ENCODE measurements at regions not wholly inside any gene's neighbourhood (a gene's known extent, or its start where the extent isn't known, plus 50 kb on each side); places are given as distances from the start of the nearest gene placed in this dataset.

DNA sequence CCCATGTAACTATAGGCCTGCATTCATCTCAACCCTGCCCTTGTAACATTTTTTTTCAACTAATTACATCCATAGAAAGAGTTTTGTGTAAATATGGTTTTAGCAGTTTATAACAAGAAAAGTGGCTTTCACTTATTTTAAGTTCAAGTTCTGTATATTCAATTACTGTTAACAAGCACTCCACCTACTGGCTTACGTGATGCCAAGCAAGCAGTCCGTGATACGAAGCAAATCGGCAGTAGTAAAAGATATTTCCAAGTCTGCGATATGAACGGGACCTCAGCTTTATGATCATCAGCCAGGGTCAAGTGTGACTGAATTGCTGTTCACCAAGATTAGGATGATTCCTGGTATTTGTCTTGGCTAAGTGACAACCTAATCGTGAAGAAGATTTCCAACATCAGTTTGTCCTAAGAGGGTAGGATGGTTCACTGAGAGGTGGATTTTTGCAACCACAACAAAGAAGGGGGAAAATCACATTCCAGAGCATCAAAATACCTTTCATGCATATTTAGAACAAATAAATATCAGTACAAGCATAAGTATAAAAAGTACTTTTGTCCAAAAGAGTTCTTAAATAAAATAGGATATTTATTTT is 456.2 kb downstream of the FOXG1 start:
- 0 out of 2 replicates have a peak overlapping the region, but pooled peaks have one; percentile 67 for H2AFZ ChIP-seq (ENCODE audit: low read length)
- no peak overlapping the region for H3K14ac ChIP-seq (ENCODE audit: insufficient read length)
- ChIA-PET POLR2A (ENCODE audit: partially characterized antibody) (no interaction called here), CTCF (ENCODE audit: partially characterized antibody) (interaction anchor here (0.6 to 4.6 kb wide), 19 partner anchors 8 to 449 kb away, joined by 3 to 17 read pairs (median 4); no protein-coding TSS in a partner anchor)
- no peak overlapping the region for H4K5ac ChIP-seq (ENCODE audit: insufficient read length, low read depth, low read length)
- no peak overlapping the region for H3K18ac ChIP-seq (ENCODE audit: extremely low read depth, low read length)
- no peak for DNase-seq (ENCODE audit: low read depth in 1 of 2, low spot score in 2 of 2)
- H3K4me1 ChIP-seq (replicated peaks in 1 of 4; ENCODE audit: control insufficient read depth in 3 of 4, insufficient read depth in 4 of 4, low read length in 3 of 4): no peaks in the 10 kb centered on the region
- H4K91ac ChIP-seq (replicated peaks; ENCODE audit: insufficient read length, low read length): no peak overlapping the region
- H2BK12ac ChIP-seq (ENCODE audit: low read depth, low read length): no peak overlapping the region
- no peak overlapping the region for H3K27ac ChIP-seq (ENCODE audit: low read depth, low read length)
- H4K20me1 ChIP-seq (replicated peaks in 1 of 2; ENCODE audit: control insufficient read depth in 1 of 2, insufficient read depth in 2 of 2, low read length in 2 of 2): no peaks in the 10 kb centered on the region
- H3K4ac ChIP-seq (replicated peaks; ENCODE audit: insufficient read length, low read depth, low read length): no peak overlapping the region
- 47% methylated on average over 7 of the region's 7 CpGs; no CpG with 5 or more reads in 1 of the 2 experiments for WGBS, 2 experiments (ENCODE audit: extremely low coverage in 1 of 2, insufficient coverage in 1 of 2, insufficient read length in 1 of 2, insufficient replicate concordance in 2 of 2, low coverage in 1 of 2, low lambda C conversion rate in 2 of 2, missing lambda C conversion rate in 1 of 2)
- H3K36me3 ChIP-seq (ENCODE audit: control insufficient read depth in 2 of 4, insufficient read depth in 4 of 4, low read length in 3 of 4): no peaks in the 10 kb centered on the region
- H3K9ac ChIP-seq (replicated peaks in 1 of 4; ENCODE audit: extremely low read depth in 1 of 4, low read depth in 3 of 4, low read length in 3 of 4): no peak overlapping the region
- H2BK5ac ChIP-seq (ENCODE audit: low read depth, low read length): no peak overlapping the region
- H3K23ac ChIP-seq (ENCODE audit: insufficient read length): no peak overlapping the region
- H2AK5ac ChIP-seq (ENCODE audit: low read depth, low read length): no peak overlapping the region
- H2BK120ac ChIP-seq (replicated peaks; ENCODE audit: low read depth, low read length): no peak overlapping the region
- H3K9me3 ChIP-seq (ENCODE audit: insufficient read depth in 2 of 2, low read depth in 1 of 2, low read length in 1 of 2): no peaks in the 10 kb centered on the region
- H4K8ac ChIP-seq (ENCODE audit: extremely low read depth, insufficient read depth, low read length): no peak overlapping the region
- no peak overlapping the region for H3K4me3 ChIP-seq (ENCODE audit: extremely low read depth in 1 of 4, insufficient read depth in 2 of 4, low read depth in 3 of 4, low read length in 4 of 4)
- TF ChIP-seq CTCF (IDR thresholded peaks at IDR 0.05; ENCODE audit: control extremely low read depth in 1 of 3, insufficient read depth in 1 of 3, low read depth in 1 of 3, low read length in 3 of 3): peak in 2 of 3 experiments; percentile 56 to 70; a peak in 3 of 4 replicates
- TF ChIP-seq TEAD4 (IDR thresholded peaks at IDR 0.05; ENCODE audit: low read depth, low read length): no peak
- no peak for TF ChIP-seq NRF1 (IDR thresholded peaks at IDR 0.05; ENCODE audit: low read depth, low read length)
- TF ChIP-seq RAD21 (IDR thresholded peaks at IDR 0.05 in 1 of 2, conservative IDR thresholded peaks at IDR 0.05 in 1 of 2; ENCODE audit: low read depth in 2 of 2, low read length in 2 of 2): peak; percentile 66 to 72
- H3K79me1 ChIP-seq (ENCODE audit: low read depth, low read length): no peaks in the 10 kb centered on the region
- no peak overlapping the region for H3K4me2 ChIP-seq (ENCODE audit: insufficient read depth in 1 of 2, low read depth in 2 of 2, low read length in 2 of 2)
- no peaks in the 10 kb centered on the region for H3K23me2 ChIP-seq (ENCODE audit: low read depth, low read length)
- no peak overlapping the region for H2BK20ac ChIP-seq (ENCODE audit: low read length)
- no peak overlapping the region for H3K56ac ChIP-seq (replicated peaks; ENCODE audit: insufficient read length, low read depth, low read length)
- no peaks in the 10 kb centered on the region for H3K79me2 ChIP-seq (ENCODE audit: control insufficient read depth in 1 of 2, insufficient read depth in 2 of 2, low read length in 2 of 2)
- H2BK15ac ChIP-seq (ENCODE audit: low read length): no peak overlapping the region
- no peaks in the 10 kb centered on the region for H3K27me3 ChIP-seq (replicated peaks in 1 of 4; ENCODE audit: control insufficient read depth in 3 of 4, extremely low read depth in 1 of 4, insufficient read depth in 3 of 4, low read length in 3 of 4)
- no peak for FAIRE-seq
